HG02852 (cell line): ENCODE measurements at regions not wholly inside any gene's neighbourhood (a gene's known extent, or its start where the extent isn't known, plus 50 kb on each side); places are given as distances from the start of the nearest gene placed in this dataset.
"Not testable (repeated sequence)": the region's sequence is repeated elsewhere in the genome, so short reads cannot be mapped to it uniquely, and the experiment has no call there.

Source experiments
- ATAC-seq: cut with Tn5 transposase; IDR thresholded peaks from one replicate; pipeline ENCODE4 v1.9.1; 2021; ENCODE audit warnings: mild to moderate bottlenecking, moderate library complexity; ENCODE audit not compliant: unreplicated experiment

DNA sequence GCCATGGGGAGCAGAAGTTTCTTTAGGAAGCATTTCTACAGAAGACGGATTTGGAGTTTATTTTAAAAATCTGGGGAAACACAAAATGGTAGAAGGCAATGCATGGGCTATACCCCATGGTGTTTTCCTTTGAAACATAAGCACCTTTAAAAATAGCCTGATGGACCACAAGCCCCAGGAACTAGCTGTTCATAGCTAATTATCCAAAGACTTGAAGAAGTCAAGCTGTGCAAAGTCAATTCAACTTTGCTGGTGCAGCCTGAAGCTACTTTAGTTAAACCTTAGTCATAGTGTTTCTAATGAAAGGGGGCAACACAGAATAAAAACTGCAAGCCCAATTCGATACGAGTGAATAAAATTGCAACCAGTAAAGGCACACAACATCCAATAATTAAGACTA is 732.5 kb downstream of the GALC start:
- ATAC-seq = no peak

DNA sequence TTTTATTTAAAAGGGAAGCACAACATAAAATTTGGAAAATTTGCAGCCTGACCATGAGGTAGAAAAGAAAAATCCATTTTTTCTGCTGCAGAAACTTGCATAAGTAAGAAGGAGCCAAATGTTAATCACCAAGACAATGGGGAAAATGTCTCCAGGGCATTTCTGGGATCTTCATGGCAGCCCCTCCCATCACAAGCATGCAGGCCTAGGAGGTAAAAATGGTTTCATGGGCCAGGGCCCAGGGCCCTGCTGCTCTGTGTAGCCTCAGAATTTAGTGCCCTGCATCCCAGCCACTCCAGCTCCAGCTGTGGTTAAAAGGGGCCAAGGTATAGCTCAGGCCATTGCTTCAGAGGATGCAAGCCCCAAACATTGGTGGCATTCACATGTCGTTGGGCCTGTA is 735.6 kb downstream of the GALC start:
- no peak for ATAC-seq

DNA sequence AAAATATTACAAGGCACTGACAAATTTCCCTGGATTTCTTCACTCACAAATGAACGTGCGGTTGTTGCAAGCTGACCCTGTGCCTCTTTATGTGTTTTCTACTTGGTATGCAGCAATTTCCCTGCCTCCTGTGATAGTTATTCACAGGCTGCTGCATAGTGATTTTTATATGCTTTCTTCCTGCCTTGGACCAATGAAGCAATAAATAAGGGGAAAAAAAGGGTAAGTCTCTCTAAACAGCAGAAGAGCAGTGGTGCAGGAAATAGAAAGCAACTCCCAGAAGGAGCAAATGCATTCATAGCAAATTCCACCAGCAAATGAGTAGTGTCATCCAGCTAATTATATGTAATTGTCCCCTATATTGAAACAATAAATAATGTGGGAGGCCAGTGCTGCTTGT is 737.9 kb downstream of the GALC start:
- no peak for ATAC-seq

DNA sequence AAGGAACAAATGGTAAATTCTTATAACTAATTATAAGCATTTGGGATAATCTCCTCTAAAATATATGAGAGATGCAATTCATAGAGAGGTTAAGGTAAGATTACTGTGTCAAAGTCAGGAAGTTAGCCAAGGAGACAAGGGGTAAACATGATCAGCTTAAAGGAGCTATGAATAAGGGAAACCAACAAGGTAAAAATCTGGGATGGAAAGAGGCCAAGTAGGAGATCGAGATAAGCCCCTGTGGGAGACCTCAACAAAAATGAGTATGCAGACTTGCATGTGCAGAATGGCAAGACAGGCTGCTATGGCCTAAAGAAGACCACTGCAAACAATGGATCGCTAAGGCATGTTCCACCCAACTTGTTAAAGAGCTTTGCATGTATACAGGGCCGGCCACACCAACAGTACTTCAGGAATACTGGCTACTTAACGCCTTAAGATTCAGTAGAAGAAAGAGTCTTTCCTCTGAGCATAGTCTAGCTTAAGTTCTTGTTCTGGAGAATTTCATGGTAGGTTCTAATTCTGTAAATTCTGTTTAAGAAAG is 738.6 kb downstream of the GALC start:
- no peak for ATAC-seq

DNA sequence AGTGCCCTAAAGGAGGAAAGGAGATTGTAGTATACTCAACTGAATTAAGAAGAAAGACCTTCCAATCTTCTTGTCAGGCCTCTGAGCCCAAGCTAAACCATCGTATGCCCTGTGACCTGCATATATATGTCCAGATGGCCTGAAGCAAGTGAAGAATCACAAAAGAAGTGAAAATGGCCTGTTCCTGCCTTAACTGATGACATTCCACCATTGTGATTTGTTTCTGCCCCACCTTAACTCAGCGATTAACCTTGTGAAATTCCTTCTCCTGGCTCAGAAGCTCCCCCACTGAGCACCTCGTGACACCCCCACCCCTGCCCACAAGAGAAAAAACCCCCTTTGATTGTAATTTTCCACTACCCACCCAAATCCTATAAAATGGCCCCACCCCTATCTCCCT is 739.2 kb downstream of the GALC start:
- ATAC-seq = not testable (repeated sequence)

GRCh38 chr14:87252103-87252502 is 740.9 kb downstream of the GALC start:
- ATAC-seq = no peak

GRCh38 chr14:87251011-87251410 is 742.0 kb downstream of the GALC start:
- no peak for ATAC-seq

DNA sequence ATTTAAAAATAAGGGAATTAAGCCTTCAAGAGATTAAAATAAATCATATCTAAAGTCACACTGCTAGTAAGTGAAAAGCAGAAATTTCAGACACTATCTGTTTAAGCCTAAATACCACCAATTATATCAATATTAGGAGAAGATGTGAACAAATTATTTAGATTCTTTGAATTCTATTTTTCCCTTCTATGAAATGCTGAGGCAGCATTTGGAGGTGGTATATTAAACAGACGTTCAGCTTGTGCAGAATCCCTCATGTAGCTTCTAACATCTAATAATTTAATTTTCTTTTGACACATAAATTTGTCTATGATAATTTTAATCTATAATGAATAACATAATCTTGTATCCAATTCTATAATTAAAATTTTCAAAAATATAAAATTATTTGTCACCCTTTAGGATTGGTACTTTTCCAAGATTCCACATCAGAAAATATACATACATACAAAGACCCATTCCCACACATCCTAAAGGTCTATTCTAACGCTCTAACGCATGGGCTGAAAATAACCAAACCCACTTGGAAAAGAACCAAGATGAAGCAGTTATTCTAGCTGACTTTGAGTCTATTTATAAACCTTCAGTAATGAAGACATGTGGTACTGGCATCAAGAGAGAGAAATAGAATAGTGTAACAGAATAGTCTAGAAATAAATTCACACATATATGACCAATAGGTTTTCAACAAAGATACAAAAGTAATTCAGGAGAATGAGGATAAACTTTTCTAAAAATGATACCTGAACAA is 751.8 kb downstream of the GALC start:
- no peak for ATAC-seq

- not testable (repeated sequence) for ATAC-seq
These were observed 752.7 kb downstream of the GALC start for GRCh38 chr14:87240319-87240718.

DNA sequence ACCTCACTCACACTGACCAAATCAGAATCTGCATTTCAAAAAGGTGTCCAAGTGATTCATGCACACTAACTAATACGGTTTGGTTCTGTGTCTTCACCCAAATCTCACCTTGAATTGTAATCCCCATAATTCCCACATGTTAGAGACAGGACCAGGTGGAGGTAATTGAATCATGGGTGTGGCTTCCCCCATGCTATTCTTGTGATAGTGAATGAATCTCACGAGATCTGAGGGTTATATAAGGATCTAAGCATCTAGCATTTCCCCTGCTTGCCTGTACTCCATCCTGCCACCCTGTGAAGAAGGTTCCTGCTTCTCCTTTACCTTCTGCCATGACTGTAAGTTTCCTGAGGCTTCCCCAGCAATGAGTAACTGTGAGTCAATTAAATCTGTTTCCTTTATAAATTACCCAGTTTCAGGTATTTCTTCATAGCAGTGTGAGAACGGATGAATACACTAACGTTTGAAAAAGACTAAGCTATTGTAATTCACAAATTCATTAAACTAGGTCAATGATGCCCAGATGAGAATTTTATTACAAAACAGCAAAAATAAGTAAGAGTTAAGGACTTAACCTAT is 759.1 kb downstream of the GALC start:
- ATAC-seq = no peak

GRCh38 chr14:87233266-87233665 is 759.7 kb downstream of the GALC start:
- ATAC-seq = no peak

- no peak for ATAC-seq
These were observed 761.5 kb downstream of the GALC start for GRCh38 chr14:87231336-87232026.

- no peak for ATAC-seq
These were observed 762.3 kb downstream of the GALC start for GRCh38 chr14:87230726-87231125.

DNA sequence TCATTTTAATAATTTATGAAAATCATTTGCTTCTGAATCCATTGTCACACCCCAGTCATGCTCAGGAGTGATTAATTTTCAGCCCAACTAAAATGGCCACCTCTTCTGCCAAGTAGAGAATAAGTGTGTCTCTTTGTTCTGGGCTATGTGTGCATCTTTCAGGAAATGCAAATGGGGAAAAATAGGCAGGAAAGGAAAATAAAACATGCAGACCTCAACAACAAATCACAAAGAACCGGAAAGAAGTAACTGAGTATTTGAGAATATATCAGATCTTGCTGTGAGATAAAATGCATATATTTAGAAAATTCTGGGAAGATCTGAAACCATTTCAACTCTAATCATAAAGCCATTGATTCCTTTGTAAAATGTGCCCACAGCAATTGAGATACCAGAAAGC is 763.9 kb downstream of the GALC start:
- no peak for ATAC-seq

DNA sequence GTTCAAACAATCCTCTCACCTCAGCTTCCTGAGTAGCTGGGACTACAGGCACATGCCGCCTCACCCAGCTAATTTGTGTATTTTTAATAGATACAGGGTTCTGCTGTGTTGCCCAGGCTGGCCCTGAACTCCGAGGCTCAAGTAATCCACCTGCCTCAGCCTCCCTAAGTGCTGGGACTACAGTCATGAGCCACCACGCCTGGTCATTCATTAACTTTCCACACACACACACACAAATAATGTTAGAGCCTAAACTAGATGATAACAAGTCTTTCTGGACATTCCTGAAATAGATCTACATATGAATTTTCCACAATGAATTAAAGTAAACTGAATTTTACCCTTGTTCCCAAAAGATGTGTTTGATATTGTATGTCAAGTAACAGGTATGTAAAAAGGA is 776.0 kb downstream of the GALC start:
- ATAC-seq = no peak

- no peak for ATAC-seq
These were observed 778.4 kb downstream of the GALC start for GRCh38 chr14:87214558-87214957.

DNA sequence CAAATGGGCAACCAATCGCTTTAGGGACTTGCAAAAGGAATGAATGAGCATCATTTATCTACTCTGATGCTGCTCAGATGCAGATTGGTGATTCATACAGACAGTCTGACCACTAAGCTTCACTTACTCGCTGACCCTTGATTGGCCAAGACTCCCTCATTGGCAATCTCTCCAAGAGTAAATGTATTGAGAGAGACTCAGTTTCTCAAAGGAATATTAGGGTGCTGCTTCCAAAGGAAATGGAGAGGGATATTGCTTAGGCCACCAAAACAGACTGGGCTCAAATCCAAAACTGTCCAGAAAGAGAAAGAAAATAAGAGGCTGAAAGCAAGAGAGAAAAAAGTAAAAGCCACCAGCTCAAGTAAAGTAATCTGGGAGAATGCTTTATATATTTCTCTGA is 785.2 kb downstream of the GALC start:
- ATAC-seq = no peak

GRCh38 chr14:87205811-87206210 is 787.2 kb downstream of the GALC start:
- no peak for ATAC-seq

DNA sequence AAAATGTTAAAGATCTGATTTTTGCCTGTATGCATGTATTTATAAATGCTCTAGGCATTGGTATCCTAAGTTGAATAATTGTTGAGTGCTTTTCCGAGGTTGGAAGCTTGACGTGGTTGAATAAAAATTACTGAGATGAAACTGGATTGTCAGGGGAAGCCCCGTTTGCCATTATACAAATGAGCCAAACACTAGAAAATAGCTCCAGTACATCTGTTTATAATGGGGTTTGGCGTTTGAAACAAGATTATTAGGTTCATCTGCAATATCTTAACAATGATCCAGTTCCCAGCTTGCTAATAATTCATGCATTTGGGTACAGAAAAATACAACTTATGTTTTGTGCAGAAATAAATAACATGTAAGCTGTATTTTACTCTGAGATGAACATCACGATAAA is 789.6 kb downstream of the GALC start:
- no peak for ATAC-seq

- ATAC-seq = no peak
These were observed 793.6 kb downstream of the GALC start for GRCh38 chr14:87199381-87199780.

- ATAC-seq = no peak
These were observed 796.5 kb downstream of the GALC start for GRCh38 chr14:87196436-87196835.

DNA sequence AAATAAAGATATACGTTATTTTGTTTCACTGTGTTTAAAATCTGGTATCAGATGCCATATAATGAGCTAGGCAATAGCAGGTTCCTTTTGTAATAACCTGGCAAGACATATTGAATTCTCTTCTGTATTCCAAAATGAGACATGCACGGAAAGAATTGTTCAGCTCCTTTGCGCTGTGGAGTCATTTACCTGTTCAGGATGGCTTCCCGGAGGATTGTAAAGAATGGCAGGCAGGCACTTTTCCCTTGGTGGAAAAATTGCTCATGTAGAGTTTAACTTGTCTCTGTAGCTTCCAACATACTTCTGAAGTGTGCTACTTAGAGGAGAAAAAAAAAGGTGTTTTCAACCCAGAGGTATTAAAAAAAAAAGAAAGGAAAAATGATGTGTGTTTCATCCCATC is 805.2 kb downstream of the GALC start:
- ATAC-seq = no peak
